Fibroblast of pulmonary artery (primary cell): ENCODE measurements at regions not wholly inside any gene's neighbourhood (a gene's known extent, or its start where the extent isn't known, plus 50 kb on each side); places are given as distances from the start of the nearest gene placed in this dataset.

Experiments
- DNase-seq: peaks from one replicate; pipeline ENCODE4 v3.0.0-alpha.2; 2010; ENCODE audit warnings: low read depth
- H3K4me3 ChIP-seq: replicated peaks from 2 replicates; pipeline ENCODE4 v1.5.1; 2011; ENCODE audit warnings: low read depth, mild to moderate bottlenecking, control low read depth, low read length, moderate library complexity
- TF ChIP-seq, protein P1 (sequence below): IDR thresholded peaks from 2 replicates; pipeline ENCODE4 v1.5.1; 2011; ENCODE audit warnings: mild to moderate bottlenecking, control low read depth, low read length, inconsistent platforms; ENCODE audit errors: missing control alignments

- TF ChIP-seq, protein P1, sequence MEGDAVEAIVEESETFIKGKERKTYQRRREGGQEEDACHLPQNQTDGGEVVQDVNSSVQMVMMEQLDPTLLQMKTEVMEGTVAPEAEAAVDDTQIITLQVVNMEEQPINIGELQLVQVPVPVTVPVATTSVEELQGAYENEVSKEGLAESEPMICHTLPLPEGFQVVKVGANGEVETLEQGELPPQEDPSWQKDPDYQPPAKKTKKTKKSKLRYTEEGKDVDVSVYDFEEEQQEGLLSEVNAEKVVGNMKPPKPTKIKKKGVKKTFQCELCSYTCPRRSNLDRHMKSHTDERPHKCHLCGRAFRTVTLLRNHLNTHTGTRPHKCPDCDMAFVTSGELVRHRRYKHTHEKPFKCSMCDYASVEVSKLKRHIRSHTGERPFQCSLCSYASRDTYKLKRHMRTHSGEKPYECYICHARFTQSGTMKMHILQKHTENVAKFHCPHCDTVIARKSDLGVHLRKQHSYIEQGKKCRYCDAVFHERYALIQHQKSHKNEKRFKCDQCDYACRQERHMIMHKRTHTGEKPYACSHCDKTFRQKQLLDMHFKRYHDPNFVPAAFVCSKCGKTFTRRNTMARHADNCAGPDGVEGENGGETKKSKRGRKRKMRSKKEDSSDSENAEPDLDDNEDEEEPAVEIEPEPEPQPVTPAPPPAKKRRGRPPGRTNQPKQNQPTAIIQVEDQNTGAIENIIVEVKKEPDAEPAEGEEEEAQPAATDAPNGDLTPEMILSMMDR, result no peak
- DNase-seq, result no peak
- H3K4me3 ChIP-seq, result no peak overlapping the region
Measured at GRCh38 chr6:145069966-145070365, 665.4 kb downstream of the EPM2A start.

DNA sequence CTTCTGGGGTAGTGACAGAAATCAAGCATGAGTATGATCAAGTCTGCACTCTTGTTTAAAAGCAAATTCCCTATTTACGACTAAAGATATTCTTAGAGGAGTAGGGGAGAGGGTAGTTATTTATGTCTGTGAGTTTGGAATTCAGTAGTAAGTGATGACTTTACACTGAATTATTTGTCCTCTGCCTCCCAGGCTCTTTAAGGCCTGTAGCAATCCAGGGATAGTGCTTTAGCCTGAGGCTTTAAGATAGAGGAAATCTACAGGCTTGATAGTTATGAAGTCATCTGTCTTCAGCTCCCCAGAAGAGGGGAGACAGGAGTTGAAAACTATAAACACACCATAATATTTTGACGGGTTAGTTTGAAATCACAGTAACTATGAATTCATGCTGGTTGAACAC is 664.5 kb downstream of the EPM2A start:
- H3K4me3 ChIP-seq, result no peak overlapping the region
- DNase-seq, result peak; percentile 11
- TF ChIP-seq, protein P1, result no peak

- peak; percentile 10 for DNase-seq
- no peak overlapping the region for H3K4me3 ChIP-seq
- TF ChIP-seq, protein P1, result no peak
Measured at GRCh38 chr6:145071836-145072235, 663.5 kb downstream of the EPM2A start.

DNA sequence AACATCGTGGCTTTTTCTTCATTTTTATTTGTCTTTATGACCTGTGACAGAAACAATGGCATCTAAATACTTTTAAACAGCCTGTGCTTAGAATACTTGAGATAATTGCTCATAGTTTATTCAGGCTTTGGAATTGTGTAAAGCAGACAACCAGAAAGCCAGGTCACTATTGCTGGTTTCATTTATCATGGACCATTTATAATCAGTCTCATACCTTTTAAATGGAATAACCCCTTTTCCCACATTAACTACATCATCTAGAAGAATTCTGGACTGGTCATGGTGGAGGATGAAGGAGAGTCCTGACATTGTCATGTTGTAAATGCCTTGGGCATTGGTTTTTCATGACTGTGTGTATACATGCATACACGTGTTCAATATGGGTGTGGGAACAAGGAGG is 661.5 kb downstream of the EPM2A start:
- TF ChIP-seq, protein P1, result no peak
- no peak for DNase-seq

GRCh38 chr6:145074805-145075204 is 660.5 kb downstream of the EPM2A start:
- TF ChIP-seq, protein P1, result no peak
- no peak overlapping the region for H3K4me3 ChIP-seq
- no peak for DNase-seq

More for the DNA sequence above, 661.5 kb downstream of the EPM2A start:
- H3K4me3 ChIP-seq, result no peak overlapping the region

- TF ChIP-seq, protein P1, result no peak
- no peak overlapping the region for H3K4me3 ChIP-seq
- DNase-seq, result no peak
Measured at GRCh38 chr6:145075425-145075824, 659.9 kb downstream of the EPM2A start.

DNA sequence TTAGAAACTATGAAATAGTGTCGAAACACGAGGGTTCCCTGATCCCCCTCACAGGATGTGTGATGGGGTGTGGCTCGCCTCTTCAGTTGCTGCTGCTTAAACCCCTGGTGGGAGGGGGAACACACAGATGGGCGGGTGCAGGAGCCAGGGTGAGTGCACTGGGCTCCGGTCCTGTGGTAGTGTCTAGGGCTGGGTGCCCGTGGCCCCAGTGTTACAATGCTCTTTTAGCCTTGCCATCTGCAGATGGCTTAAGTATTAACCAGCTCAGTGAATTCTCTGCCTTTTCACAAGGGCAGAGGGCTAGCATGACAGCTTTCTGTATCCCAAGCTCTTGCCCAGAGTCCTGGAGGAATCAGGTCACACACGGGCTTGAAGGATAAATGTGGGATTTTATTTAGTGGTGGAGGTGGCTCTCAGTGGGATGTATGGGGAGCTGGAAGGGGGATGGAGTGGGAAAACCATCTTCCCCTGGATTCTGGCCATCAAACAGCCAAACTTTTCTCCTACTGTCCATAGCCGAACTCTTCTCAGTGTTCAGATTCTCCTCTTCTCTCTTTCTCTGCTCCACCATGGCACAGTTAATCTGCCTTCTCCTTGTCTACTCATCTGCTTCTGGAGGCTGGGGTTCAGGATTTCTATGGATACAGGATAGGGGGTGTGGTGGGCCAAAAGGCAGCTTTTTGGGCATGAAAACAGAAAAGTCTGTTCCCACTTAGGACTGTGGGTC is 659.0 kb downstream of the EPM2A start:
- no peak overlapping the region for H3K4me3 ChIP-seq
- no peak for DNase-seq
- TF ChIP-seq, protein P1, result no peak
